ENCODE measurements at regions not wholly inside any gene's neighbourhood (a gene's known extent, or its start where the extent isn't known, plus 50 kb on each side); places are given as distances from the start of the nearest gene placed in this dataset.

DNA sequence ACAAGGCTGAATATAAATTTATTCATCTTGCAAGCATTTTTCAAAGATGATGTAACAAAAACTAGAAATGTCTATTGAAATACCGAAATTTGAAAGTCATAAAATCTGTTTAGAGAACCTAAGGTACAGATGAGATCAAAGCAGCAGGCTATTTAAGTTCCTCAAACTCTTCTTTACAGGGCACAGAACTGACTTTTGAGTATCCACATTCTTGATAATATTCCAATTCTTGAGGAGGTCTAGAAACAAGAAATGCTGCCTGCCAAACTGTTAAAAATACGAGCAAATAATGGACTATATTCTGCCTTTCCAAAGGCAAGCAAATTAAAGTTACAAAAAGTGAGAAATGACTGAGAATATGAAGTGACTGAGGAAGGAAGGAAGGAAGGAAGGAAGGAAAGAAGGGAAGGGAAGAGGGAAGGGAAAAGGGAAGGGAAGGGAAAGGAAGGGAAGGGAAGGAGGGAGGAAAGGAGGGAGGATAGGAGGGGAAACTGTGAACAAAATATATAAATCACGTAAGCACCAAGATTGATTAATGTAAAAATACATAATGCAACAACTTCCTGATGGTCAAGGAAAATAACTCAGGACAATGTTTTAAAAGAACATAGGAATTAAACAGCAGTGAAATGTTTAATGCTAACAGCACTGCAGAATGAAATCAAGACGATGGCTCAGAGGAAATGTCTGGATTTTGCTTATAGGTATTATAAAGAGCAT, 248.9 kb upstream of the HNRNPA3 start:
- H3K27ac ChIP-seq (ENCODE audit: extremely low read length, insufficient read depth, low read length) = no peak overlapping the region
- no peak overlapping the region for H3K9ac ChIP-seq (ENCODE audit: insufficient read depth, low read depth, low read length)
- 0% methylated on average over 4 of the region's 4 CpGs for WGBS (ENCODE audit: low lambda C conversion rate)
- H3K4me2 ChIP-seq (ENCODE audit: low read depth, low read length) = no peak overlapping the region
- no peaks in the 10 kb centered on the region for H3K9me3 ChIP-seq (ENCODE audit: low read length)
- intact Hi-C loops (cut with micrococcal nuclease; ENCODE audit: unreplicated experiment) = no loop called here
- no peaks in the 10 kb centered on the region for H3K79me2 ChIP-seq (ENCODE audit: insufficient read depth, low read length)
- no peak overlapping the region for H3K4me3 ChIP-seq (replicated peaks in 1 of 3; ENCODE audit: insufficient read depth in 1 of 3, low read depth in 2 of 3, low read length in 3 of 3)
- ATAC-seq (no peak), FAIRE-seq (no peak), DNase-seq (ENCODE audit: low spot score) (no peak)
- in situ Hi-C loops (cut with HindIII; ENCODE audit: extremely low pct_ligation_motif_present, low pct_unique_long_range_greater_than_20kb) = no loop called here
- no TSS peak for BruUV-seq (replicated peaks)
- H3K4me1 ChIP-seq (ENCODE audit: insufficient read depth, low read length) = no peaks in the 10 kb centered on the region
- CTCF ChIA-PET (ENCODE audit: low intra/inter-chr PET ratio, low total read pairs) = no interaction called here
- POLR2A ChIA-PET = no interaction called here
- peaks cover 0 to 3% of the 10 kb centered on the region in 2 experiments; a peak in 1 of 5 replicates for H3K27me3 ChIP-seq (ENCODE audit: control insufficient read depth in 1 of 2, insufficient read depth in 2 of 2, low read length in 2 of 2)
- TF ChIP-seq GLI4 (CRISPR knock-in tag; IDR thresholded peaks at IDR 0.05; ENCODE audit: borderline replicate concordance) = no peak
- peak; percentile 83 for TF ChIP-seq HNRNPK (IDR thresholded peaks at IDR 0.05; ENCODE audit: low read depth, low read length, poor library complexity, severe bottlenecking)
- TF ChIP-seq PCBP2 (optimal IDR thresholded peaks at IDR 0.05; ENCODE audit: low read depth, low read length, poor library complexity, severe bottlenecking) = peak; percentile 89
- H4K20me1 ChIP-seq (ENCODE audit: insufficient read depth, low read length) = no peaks in the 10 kb centered on the region
- no peak overlapping the region for H2AFZ ChIP-seq (ENCODE audit: low read length)
- H3K36me3 ChIP-seq (replicated peaks in 1 of 2; ENCODE audit: control insufficient read depth in 1 of 2, insufficient read depth in 2 of 2, low read length in 2 of 2) = no peaks in the 10 kb centered on the region

DNA sequence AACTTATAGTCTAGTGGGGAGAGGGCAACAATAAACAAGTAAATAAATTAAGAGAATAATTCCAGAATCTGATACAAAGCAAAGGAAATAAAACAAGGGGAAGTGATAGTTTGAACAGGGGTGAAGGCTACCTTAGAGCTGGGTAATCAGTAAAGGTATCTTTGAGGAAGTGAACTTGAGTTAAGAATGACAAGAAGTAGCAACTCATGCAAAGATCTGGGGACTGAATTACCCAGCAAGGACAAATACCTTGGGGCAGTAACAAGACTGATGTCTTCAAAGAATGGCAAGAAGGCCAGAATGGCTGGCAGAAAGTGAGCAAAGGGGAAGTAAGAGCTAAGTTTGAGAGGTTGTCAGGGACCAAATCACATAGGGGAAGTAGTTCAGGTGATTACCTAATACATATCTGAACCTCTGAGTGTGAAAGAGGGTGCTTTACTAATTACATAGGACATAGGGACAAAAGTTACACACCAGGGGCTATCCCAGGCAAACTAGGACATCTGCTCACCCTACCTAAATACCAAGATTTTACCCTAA, 244.6 kb upstream of the HNRNPA3 start:
- Histone ChIP-seq H3K4me3 (replicated peaks in 1 of 3; ENCODE audit: insufficient read depth in 1 of 3, low read depth in 2 of 3, low read length in 3 of 3) (no peak overlapping the region), H3K36me3 (replicated peaks in 1 of 2; ENCODE audit: control insufficient read depth in 1 of 2, insufficient read depth in 2 of 2, low read length in 2 of 2) (no peaks in the 10 kb centered on the region), H3K27ac (ENCODE audit: extremely low read length, insufficient read depth, low read length) (no peak overlapping the region), H4K20me1 (ENCODE audit: insufficient read depth, low read length) (no peaks in the 10 kb centered on the region), H3K9ac (ENCODE audit: insufficient read depth, low read depth, low read length) (no peak overlapping the region), H2AFZ (ENCODE audit: low read length) (no peak overlapping the region), H3K27me3 (ENCODE audit: control insufficient read depth in 1 of 2, insufficient read depth in 2 of 2, low read length in 2 of 2) (no peaks in the 10 kb centered on the region), H3K79me2 (ENCODE audit: insufficient read depth, low read length) (no peaks in the 10 kb centered on the region), H3K9me3 (ENCODE audit: low read length) (no peaks in the 10 kb centered on the region), H3K4me2 (ENCODE audit: low read depth, low read length) (no peak overlapping the region), H3K4me1 (ENCODE audit: insufficient read depth, low read length) (no peaks in the 10 kb centered on the region)
- BruUV-seq (replicated peaks) = no TSS peak
- no peak for DNase-seq (ENCODE audit: low spot score)
- no peak for ATAC-seq
- no peak for FAIRE-seq
- POLR2A ChIA-PET = no interaction called here
- CTCF ChIA-PET (ENCODE audit: low intra/inter-chr PET ratio, low total read pairs) = no interaction called here
- in situ Hi-C loops (cut with HindIII; ENCODE audit: extremely low pct_ligation_motif_present, low pct_unique_long_range_greater_than_20kb) = no loop called here
- intact Hi-C loops (cut with micrococcal nuclease; ENCODE audit: unreplicated experiment) = no loop called here
- TF ChIP-seq POGZ (CRISPR knock-in tag; IDR thresholded peaks at IDR 0.05) (no peak), ZNF563 (CRISPR knock-in tag; IDR thresholded peaks at IDR 0.05) (no peak), MATR3 (CRISPR knock-in tag; IDR thresholded peaks at IDR 0.05) (no peak), MAF1 (CRISPR knock-in tag; IDR thresholded peaks at IDR 0.05; ENCODE audit: borderline replicate concordance) (no peak), ZBTB7B (CRISPR knock-in tag; IDR thresholded peaks at IDR 0.05) (no peak), ZNF451 (CRISPR knock-in tag; IDR thresholded peaks at IDR 0.05) (no peak), MLLT10 (CRISPR knock-in tag; IDR thresholded peaks at IDR 0.05) (no peak)
- TF ChIP-seq, protein P1, sequence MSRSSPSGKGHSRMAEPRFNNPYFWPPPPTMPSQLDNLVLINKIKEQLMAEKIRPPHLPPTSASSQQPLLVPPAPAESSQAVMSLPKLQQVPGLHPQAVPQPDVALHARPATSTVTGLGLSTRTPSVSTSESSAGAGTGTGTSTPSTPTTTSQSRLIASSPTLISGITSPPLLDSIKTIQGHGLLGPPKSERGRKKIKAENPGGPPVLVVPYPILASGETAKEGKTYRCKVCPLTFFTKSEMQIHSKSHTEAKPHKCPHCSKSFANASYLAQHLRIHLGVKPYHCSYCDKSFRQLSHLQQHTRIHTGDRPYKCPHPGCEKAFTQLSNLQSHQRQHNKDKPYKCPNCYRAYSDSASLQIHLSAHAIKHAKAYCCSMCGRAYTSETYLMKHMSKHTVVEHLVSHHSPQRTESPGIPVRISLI (CRISPR knock-in tag; IDR thresholded peaks at IDR 0.05; ENCODE audit: borderline replicate concordance) = no peak
- TF ChIP-seq, protein P2, sequence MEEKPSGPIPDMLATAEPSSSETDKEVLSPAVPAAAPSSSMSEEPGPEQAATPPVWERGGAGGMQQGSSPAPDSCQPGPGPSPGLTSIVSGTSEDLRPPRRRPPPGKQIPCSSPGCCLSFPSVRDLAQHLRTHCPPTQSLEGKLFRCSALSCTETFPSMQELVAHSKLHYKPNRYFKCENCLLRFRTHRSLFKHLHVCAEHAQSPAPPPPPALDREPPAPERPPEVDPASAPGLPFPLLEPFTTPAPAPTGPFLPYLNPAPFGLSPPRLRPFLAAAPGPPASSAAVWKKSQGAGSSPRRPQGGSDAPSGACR (CRISPR knock-in tag; IDR thresholded peaks at IDR 0.05) = no peak
- TF ChIP-seq, protein P3, sequence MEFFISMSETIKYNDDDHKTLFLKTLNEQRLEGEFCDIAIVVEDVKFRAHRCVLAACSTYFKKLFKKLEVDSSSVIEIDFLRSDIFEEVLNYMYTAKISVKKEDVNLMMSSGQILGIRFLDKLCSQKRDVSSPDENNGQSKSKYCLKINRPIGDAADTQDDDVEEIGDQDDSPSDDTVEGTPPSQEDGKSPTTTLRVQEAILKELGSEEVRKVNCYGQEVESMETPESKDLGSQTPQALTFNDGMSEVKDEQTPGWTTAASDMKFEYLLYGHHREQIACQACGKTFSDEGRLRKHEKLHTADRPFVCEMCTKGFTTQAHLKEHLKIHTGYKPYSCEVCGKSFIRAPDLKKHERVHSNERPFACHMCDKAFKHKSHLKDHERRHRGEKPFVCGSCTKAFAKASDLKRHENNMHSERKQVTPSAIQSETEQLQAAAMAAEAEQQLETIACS (CRISPR knock-in tag; IDR thresholded peaks at IDR 0.05) = no peak

Data from HepG2 (cell line).